ENCODE measurements at regions not wholly inside any gene's neighbourhood (a gene's known extent, or its start where the extent isn't known, plus 50 kb on each side); places are given as distances from the start of the nearest gene placed in this dataset.

DNA sequence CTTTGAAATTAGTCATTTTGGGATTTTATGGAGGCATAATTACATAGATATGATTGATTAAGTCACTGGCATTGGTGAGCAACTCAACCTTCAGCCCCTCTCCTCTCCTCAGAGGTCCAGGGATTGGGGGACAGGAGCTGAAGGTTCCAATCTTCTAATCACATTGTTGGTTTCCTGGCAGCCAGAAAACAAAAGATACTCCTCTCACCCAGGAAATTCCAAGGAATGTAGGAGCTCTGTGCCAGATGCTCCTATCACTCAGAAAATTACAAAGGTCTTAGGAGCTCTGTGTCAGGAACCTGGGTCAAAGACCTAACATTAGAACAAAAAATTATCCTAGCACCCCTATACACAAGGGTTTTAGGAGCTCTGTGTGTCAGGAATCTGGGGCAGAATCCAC is 679.7 kb upstream of the ID4 start:
- TF ChIP-seq EP300 (IDR thresholded peaks at IDR 0.05; ENCODE audit: borderline replicate concordance in 1 of 2, low read depth in 2 of 2, low read length in 2 of 2), result no peak
- TF ChIP-seq, protein P1, sequence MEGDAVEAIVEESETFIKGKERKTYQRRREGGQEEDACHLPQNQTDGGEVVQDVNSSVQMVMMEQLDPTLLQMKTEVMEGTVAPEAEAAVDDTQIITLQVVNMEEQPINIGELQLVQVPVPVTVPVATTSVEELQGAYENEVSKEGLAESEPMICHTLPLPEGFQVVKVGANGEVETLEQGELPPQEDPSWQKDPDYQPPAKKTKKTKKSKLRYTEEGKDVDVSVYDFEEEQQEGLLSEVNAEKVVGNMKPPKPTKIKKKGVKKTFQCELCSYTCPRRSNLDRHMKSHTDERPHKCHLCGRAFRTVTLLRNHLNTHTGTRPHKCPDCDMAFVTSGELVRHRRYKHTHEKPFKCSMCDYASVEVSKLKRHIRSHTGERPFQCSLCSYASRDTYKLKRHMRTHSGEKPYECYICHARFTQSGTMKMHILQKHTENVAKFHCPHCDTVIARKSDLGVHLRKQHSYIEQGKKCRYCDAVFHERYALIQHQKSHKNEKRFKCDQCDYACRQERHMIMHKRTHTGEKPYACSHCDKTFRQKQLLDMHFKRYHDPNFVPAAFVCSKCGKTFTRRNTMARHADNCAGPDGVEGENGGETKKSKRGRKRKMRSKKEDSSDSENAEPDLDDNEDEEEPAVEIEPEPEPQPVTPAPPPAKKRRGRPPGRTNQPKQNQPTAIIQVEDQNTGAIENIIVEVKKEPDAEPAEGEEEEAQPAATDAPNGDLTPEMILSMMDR (IDR thresholded peaks at IDR 0.05; ENCODE audit: control extremely low read depth in 1 of 3, insufficient read depth in 1 of 3, low read depth in 1 of 3, low read length in 3 of 3), result no peak
- TF ChIP-seq POLR2AphosphoS5 (IDR thresholded peaks at IDR 0.05; ENCODE audit: low read depth, low read length), result no peak
- TF ChIP-seq GABPA (IDR thresholded peaks at IDR 0.05; ENCODE audit: borderline replicate concordance, insufficient read depth, low read length), result no peak

All from H1 (cell line).